Inferior parietal cortex (tissue), 1 donor: ENCODE measurements at regions not wholly inside any gene's neighbourhood (a gene's known extent, or its start where the extent isn't known, plus 50 kb on each side); places are given as distances from the start of the nearest gene placed in this dataset.
"Not testable (repeated sequence)": the region's sequence is repeated elsewhere in the genome, so short reads cannot be mapped to it uniquely, and the experiment has no call there.

ENCODE experiments used
- DNase-seq: peaks from one replicate; pipeline ENCODE4 v3.0.0-alpha.2; 2016; ENCODE audit errors: extremely low spot score

DNA sequence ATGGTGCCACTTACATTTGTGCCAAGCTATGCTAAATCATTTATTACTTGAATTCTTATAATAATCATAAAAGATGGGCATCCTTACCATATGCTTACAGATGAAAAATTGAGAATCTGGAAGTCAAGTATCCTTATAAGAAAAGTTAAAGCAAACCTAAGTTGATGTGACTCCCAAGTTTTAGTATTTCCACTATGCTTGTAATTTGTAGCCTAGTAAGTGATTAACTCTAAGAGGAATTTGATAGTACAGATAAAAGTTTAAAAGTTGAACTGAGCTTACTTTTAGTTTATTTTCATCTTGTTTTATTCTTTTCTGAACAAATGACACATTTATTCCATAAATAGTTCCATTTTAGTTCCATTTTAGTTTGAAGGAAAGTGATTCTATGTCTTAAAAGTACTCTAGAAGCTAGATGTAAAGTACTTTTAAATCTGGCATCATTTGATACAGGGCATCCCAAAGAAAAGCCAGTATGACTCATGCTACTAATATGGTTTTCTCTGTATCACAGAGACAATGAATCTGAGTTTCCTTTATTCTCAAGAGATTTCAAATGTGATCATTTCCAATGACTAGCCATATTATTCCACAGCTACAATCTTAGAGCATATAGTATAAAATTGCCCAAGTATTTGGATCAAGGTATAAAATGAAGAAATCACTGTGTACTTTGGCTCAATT lies 596.0 kb downstream of the SLC16A7 start:
- no peak for DNase-seq

DNA sequence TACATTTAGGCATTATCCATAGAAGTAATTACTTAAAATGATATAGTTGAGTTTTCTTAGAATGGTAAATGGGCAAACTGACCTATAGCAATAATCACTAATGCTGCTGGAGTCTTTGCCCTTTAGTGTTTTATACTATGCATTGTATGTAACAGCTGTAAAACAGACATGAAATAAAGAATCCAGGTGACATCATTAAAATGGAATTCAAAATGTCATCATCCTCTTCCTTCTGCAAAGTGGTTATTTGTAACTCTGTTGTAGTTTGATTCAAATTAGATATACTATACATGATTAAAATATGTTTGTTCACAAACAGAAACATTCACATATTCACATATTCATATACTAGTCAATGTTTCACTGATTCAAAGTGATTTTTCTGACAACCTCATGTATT lies 598.8 kb downstream of the SLC16A7 start:
- no peak for DNase-seq

DNA sequence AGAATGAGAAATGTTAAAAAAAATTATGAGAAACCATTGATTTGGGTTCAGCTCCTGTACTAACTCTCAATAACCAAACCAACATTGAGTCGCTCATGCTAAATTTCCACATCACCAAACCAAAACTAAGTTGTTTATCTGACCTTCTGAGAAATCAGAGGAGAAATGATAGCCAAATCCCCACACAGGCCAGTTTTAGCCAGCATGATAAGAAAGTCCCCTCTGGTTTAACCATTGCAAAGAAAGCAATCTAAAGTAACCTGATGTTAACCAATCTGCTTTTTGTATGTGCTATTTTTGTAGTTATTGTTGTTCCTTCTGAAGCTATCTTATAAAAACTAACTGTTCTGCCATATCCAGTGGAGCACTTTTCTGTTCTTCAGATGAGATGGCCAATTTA lies 599.7 kb downstream of the SLC16A7 start:
- DNase-seq: no peak

DNA sequence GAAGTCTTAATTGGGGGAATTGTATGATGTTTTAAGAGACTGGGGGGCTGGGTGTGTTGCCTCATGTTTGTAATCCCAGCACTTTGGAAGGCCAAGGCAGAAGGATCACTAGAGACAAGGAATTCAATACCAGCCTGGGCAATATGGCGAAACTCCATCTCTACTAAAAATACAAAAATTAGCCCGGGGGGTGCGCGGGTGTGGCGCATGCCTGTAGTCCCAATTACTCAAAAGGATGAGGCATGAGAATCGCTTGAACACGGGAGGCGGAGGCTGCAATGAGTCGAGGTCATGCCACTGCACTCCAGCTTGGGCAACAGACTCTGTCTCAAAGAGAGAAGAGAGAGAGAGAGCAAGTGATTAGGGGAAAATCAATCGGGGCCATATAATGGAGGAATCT lies 600.5 kb downstream of the SLC16A7 start:
- no peak for DNase-seq

DNA sequence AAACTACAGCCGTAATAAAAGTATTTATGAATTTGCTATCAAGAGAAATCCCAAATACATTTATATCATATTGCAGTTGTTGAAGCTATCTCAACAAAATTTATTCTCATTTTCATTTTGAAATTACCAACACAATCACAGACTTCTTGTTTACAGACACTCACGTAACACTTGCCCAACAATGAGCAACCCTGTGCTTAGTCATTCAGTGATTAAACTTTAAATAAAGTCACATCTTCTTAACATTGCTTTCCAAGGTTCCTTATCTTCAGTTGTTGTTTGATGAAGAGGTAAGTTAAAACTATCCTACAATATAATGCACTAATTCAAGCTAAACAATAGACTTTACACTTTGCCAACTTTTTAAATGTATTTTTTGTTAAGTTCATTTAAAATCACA lies 601.8 kb downstream of the SLC16A7 start:
- no peak for DNase-seq

DNA sequence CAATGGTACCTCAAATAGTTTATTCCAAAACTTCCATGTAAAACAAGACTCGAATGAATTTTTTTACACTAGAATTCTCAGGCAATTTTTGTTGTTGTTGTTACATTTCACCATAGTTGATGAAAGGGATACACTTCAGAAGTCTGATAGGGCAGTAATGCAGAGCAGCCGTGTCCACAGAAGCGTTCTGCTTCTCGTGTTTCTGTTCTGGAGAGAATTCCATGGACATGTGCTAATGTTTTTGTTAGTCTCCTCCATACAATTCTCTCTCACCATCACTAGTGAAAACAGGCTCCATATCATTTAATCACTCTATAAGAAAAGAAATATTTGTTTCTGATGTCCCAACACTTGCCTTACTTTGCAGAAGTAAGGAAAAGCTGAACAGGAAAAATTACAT lies 606.1 kb downstream of the SLC16A7 start:
- no peak for DNase-seq

DNA sequence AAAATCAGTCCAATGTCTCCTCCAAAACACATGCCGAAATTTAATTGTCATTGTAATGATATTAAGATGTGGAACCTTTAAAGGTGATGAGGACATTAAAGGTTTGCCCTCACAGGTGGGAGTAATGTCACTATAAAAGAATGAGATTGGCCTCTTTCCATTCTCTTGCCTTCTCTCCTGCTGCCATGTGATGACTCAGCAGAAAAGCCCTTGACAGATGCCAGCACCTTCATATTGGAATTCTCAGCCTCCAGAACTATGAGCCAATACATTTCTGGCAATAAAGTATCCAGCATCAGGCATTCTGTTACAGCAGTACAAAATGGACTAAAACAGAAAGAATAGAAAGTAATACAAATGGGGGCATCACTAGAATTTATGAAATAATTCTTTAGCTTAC lies 609.7 kb downstream of the SLC16A7 start:
- DNase-seq: no peak

DNA sequence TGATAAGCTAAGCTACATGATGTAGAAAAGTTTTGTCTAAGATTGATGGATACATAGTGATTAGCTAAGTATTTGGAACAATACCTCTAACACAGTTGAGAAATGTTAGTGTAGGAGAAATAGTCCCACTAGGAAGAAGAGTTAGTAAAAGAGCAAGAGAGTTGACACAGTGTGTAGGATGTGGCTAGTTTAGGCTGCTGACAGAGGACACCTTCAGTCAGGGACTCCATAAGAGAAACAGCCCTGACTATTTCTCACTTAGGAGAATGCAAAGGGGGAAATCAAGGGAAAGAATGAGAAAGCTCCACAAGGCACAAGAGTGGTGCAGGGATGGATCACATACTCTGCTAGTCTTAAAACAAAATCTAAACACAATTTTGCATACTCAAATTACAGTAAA lies 613.7 kb downstream of the SLC16A7 start:
- no peak for DNase-seq

DNA sequence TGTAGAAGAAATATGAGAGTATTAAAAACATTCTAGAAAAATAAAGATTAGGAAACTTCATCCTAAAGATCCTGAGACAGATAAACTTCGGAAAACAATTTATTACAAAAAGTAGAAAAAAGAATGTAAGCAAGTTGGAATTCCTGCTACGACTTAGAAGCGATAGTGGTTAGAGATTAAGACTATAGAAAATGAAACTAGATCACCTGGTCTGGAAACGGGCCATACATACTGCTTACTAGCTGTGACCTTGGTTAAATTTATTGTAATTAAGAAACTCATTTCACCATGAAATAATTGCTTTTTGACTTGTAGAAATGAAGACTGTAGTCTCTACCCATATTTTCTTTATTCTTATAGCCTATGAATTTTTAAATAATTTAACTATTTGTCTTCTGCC lies 614.1 kb downstream of the SLC16A7 start:
- no peak for DNase-seq

DNA sequence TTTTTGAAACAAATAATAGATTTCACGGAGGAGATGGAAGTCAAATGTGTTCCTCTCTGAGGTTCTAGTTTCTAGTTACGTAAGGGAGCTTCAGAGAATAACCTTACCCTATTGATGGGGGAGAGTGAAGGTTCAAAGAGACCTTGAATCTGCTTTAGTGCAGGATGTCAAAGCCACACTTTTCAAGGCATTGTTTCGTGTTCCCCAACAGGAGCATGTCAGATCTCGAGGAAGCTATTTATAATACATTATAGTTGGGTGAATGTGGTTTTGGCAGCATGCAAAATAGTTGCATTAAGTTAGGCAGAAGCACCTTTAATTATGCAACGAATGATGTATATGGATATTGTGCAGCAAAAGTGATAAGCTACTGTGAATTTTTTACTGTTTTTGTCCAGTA lies 614.9 kb downstream of the SLC16A7 start:
- no peak for DNase-seq

DNA sequence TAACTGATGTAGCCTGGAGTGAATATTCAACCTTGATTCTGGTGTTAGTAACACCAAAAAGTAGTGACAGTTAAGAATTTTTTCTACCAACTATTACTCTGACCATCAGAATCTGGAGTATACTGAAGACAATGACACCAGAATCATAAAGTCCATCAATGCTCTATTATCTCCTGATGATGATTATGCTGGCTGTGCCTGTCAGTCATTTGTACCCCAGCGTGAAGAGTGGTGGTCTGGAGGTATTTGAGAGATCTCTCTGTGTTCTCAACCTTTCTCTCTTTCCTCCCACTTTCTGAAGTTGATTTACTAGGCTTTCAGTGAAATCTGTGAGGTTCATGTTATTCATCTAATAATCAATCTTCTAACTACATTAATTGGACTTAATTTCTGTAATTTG lies 615.4 kb downstream of the SLC16A7 start:
- DNase-seq: no peak

DNA sequence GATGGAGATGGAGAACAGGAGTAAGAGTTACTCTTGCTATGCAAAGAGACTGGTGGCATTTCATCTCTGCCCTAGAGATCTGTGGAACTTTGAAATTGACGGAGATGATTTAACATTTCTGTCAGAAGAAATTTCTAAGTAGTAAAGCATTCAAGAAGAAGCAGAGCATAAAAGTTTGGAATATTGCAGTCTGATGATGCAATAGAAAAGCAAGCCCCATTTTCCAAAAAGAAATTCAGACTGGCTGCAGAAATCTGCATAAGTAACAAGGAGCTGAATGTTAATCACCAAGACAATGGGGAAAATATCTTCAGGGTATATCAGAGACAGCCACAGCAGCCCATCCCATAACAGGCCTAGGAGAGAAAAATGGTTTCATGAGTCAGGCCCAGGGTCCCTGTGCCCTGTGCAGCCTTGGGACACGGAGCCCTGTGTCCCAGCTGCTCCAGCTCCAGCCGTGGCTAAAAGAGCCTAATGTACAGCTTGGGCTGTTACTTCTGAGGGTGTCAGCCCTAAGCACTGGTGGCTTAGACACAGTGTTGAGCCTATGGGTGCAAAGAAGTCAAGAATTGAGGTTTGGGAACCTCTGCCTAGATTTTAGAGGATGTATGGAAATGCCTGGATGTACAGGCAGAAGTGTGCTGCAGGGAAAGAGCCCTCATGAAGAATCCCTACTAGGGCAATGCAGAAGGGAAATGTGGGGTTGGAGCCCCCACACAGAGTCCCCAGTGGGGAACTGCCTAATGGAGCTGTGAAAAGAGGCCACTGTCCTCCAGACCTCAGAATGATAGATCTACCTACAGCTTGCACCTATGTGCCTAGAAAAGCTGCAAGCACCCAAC lies 616.6 kb downstream of the SLC16A7 start:
- DNase-seq: no peak

DNA sequence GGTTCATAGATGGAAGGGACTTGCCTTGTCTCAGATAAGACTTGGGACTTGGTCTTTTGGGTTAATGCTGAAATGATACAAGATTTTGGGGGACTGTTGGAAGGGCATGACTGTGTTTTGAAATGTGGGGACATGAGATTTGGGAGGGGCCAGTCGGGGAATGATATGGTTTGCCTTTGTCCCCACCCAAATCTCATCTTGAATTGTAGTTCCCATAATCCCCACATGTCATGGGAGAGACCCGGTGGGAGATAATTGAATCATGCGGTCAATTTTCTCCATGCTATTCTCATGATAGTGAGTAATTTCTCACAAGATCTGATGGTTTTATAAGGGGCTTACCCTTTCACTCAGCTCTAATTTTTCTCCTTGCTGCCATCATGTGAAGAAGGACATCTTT lies 617.4 kb downstream of the SLC16A7 start:
- not testable (repeated sequence) for DNase-seq

DNA sequence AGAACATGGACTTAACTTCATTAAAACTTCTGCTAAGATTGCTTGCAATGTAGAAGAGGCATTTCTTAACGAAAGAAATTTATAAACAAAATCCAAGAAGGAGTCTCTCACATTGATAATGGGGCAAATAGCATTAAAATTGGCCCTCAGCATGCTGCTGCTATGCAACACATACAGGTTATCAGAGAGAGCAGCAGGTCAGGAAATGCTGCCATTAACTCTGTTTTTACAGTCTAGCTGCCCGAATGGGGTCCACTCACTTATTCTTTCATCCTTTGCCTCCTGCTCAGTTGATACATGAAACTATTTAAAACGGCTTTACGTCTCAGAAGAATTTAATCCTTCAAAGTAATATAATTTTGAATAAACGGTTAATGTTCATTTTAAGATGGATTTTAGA lies 620.4 kb downstream of the SLC16A7 start:
- DNase-seq: no peak

DNA sequence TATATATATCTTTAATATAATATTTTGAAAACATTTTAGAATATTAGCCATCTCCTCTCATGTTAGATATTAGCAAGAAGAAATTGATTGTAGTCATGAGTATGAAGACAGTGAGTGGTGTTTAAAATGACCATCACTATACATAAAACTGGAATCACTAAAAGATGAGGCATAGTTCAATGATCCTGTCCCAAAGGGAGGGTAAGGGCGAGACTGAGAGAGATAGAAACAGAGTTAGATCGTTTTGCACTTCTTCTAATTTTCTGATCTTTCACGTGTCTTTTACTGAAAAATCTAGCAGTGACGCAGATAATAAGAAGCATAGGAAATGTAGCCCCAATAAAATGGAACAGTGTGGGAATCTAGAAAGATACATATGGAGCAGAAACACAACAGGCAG lies 627.4 kb downstream of the SLC16A7 start:
- no peak for DNase-seq

DNA sequence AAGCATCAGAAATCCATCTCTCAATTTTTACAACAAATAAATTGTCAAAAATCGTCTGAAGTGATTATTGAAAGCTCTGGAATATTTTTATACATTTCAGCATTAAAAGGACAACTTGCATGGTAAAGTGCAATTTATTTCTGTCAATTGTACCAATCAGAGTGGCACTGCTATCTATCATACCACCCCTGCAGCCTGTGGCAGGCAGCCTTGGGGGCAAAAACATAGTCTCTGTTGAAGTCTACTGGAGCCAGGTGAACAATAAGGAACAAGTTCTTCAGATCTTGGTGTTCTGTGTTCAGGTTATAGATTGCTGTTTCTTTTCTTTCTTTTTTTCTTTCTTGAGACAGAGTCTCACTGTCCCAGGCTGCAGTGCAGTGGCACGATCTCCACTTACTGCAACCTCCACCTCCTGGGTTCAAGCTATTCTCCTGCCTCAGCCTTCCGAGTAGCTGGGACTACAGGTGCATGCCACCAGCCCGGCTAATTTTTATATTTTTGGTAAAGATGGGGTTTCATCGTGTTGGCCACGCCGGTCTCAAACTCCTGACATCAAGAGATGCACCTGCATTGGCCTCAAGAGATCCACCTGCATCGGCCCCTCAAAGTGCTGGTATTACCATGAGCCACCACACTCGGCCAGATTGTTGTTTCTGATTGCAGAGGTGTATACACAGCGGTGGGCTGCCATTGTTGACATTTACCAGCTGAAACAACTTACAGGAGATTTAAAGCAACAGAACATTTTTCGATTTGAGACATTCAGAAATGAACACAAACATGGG lies 629.6 kb downstream of the SLC16A7 start:
- DNase-seq: no peak

DNA sequence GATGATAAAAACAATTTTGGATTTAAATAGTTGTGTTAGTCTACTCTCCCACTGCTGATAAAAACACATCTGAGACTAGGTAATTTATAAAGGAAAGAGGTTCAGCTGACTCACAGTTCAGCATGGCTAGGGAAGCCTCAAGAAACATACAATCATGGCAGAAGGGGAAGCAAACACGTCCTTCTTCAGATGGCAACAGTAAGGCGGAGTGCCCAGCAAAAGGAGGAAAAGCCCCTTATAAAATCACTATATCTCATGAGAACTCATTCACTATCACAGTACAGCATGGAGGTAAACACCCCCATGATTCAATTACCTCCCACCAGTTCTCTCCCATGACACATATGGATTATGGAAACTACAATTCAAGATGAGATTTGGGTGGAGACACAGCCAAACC lies 632.1 kb downstream of the SLC16A7 start:
- DNase-seq: no peak

DNA sequence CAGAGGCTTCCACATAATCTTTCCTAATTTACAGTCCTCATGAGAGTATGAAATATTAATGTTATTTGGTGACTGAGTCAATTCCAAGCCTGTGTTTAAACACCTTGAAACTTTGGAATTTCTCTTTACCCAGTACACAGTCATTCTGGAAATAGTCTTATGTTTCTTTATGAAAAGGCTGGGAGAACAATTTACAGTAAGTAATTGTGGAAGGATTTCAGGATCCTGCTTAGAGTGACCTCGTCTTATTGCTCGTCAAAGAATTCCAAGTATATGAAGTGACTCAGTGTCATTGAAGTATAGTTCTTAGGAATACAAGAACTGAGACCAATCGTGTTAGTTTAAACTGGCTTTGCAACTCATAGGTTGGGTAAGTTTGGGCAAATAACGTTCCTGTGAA lies 634.2 kb downstream of the SLC16A7 start:
- no peak for DNase-seq

DNA sequence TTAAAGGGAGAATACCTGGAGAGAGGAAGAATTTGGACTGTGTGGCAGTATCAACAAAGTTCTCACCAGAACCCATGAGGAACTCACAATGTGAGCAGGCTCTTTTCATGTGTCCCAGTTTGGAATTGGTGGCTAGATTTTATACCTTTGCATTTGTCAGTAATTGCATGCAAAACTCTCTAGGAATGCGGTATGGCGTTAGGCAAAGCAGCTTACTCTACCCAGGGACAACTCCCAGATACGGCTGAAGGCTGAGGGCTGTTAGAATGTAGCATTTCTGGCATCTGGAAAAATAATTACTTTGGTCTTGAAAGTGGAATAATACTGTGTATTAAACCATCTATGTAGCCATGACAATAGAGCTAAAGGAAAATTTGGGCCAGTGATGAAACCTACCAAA lies 635.5 kb downstream of the SLC16A7 start:
- DNase-seq: no peak

DNA sequence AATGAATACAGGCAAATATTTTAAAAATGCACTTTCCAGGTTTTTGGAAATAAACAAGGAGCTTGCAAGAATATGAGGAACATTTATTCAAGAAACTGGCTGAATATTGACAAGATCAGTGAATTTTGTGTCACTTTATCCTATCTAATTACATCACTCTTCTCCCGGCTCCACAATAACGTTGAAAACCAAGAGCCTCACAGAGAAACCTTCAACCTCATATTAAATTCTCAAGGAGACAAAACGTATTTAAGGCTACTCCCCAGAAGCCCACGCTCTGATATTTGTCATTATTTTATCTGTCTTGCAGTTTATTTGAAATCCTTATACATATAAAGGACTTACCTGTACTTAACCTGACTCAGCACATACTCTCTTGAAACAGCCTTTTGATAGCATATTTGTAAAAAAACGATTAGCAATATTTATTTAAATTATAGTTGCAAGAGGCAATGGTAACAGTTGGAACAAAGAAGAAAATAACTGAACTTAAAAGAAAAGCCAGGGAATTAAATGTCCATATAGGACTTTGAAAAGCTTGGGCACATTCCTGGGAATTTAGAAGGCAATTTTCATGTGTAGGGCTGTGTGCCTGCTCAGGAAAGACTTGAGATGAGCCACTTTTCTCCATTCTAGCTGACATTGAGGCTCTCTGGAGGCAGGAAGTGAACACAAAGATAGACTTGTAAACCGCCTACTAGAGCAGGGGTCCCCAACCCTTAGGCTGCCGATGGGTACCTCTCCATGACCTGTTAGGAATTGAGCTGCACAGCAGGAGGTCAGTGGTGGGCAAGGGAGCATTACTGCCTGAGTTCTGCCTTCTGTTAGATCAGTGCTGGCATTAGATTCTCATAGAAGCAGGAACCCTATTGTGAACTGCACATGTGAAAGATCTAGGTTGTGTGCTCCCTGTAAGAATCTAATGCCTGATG lies 636.4 kb downstream of the SLC16A7 start:
- DNase-seq: no peak

DNA sequence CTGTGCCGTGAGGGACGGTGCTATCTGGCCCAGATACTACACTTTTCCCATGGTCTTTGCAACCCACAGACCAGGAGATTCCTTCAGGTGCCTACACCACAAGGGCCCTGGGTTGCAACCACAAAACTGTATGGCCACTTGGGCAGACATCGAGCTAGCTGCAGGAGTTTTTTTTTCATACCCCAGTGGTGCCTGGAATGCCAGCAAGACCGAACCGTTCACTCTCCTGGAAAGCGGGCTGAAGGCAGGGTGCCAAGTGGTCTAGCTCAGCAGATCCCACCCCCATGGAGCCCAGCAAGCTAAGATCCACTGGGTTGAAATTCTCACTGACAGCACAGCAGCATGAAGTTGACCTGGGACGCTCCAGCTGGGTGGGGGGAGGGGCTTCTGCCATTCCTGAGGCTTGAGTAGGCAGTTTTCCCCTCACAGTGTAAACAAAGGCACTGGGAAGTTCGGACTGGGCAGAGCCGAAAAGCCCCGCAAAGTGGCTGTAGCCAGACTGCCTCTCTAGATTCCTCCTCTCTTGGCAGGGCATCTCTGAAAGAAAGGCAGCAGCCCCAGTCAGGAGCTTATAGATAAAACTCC lies 638.9 kb downstream of the SLC16A7 start:
- not testable (repeated sequence) for DNase-seq
